CD14-positive monocyte (primary cell): ENCODE measurements at regions not wholly inside any gene's neighbourhood (a gene's known extent, or its start where the extent isn't known, plus 50 kb on each side); places are given as distances from the start of the nearest gene placed in this dataset.

Source experiments
- DNase-seq, 3 donors: peaks; one replicate each; pipeline ENCODE4 v3.0.0-alpha.2; 2011 to 2022
- H2AFZ ChIP-seq: 2 replicates; pipeline ENCODE4 v1.6.0; 2012; ENCODE audit warnings: mild to moderate bottlenecking, low read depth, low read length, inconsistent platforms; ENCODE audit not compliant: insufficient read depth, poor library complexity, severe bottlenecking
- H3K27ac ChIP-seq, 2 donors: 1 replicate in 1 of 2; 2 replicates in 1 of 2; pipeline ENCODE4 v1.5.1; 2012 to 2013; ENCODE audit warnings: low read length in 2 of 2, control low read depth in 1 of 2, inconsistent platforms in 1 of 2, low read depth in 1 of 2, mild to moderate bottlenecking in 1 of 2
- H3K27me3 ChIP-seq, 2 donors: one replicate each; pipeline versions ENCODE4 v1.6.0 to v1.6.1; 2011 to 2013; ENCODE audit warnings: low read length in 2 of 2; ENCODE audit not compliant: control insufficient read depth in 2 of 2, insufficient read depth in 2 of 2
- H3K36me3 ChIP-seq, 2 donors: replicated peaks in 1 of 2; 1 replicate in 1 of 2; 2 replicates in 1 of 2; pipeline versions ENCODE4 v1.5.1 to v1.6.1; 2012 to 2013; ENCODE audit warnings: low read length in 2 of 2, control low read depth in 1 of 2, inconsistent platforms in 1 of 2, mild to moderate bottlenecking in 1 of 2; ENCODE audit not compliant: insufficient read depth in 2 of 2, control insufficient read depth in 1 of 2
- H3K4me1 ChIP-seq, 2 donors: 1 replicate in 1 of 2; 2 replicates in 1 of 2; pipeline versions ENCODE4 v1.5.1 to v1.6.1; 2012 to 2013; ENCODE audit warnings: low read length in 2 of 2, control low read depth in 1 of 2, inconsistent platforms in 1 of 2, mild to moderate bottlenecking in 1 of 2, moderate library complexity in 1 of 2; ENCODE audit not compliant: insufficient read depth in 2 of 2, control insufficient read depth in 1 of 2
- H3K4me2 ChIP-seq: replicated peaks from 2 replicates; pipeline ENCODE3; 2012; ENCODE audit warnings: low read length, moderate library complexity, mild to moderate bottlenecking; ENCODE audit not compliant: poor library complexity, severe bottlenecking; ENCODE audit errors: extremely low read depth
- H3K4me3 ChIP-seq, 3 experiments: fragments of 200-600 bp in 1 of 3; sonication (generic) in 1 of 3; replicated peaks in 1 of 3; 1 replicate in 2 of 3; 2 replicates in 1 of 3; pipeline ENCODE4 v1.5.1; 2011 to 2013; ENCODE audit warnings: low read length in 3 of 3, mild to moderate bottlenecking in 3 of 3, control low read depth in 2 of 3, low read depth in 2 of 3, inconsistent platforms in 1 of 3, moderate library complexity in 1 of 3
- H3K79me2 ChIP-seq: 2 replicates; pipeline ENCODE4 v1.6.0; 2012; ENCODE audit warnings: mild to moderate bottlenecking, control low read depth, inconsistent platforms, low read length, moderate library complexity; ENCODE audit not compliant: insufficient read depth
- H3K9ac ChIP-seq: 2 replicates; pipeline ENCODE4 v1.6.0; 2017; ENCODE audit warnings: low read length, mild to moderate bottlenecking; ENCODE audit not compliant: insufficient read depth, poor library complexity, severe bottlenecking
- H3K9me3 ChIP-seq, 2 donors: replicated peaks in 1 of 2; 1 replicate in 1 of 2; 2 replicates in 1 of 2; pipeline versions ENCODE4 v1.5.1 to v1.6.1; 2012 to 2013; ENCODE audit warnings: low read length in 2 of 2, control low read depth in 1 of 2; ENCODE audit not compliant: control insufficient read depth in 1 of 2, insufficient read depth in 1 of 2
- H4K20me1 ChIP-seq: 2 replicates; pipeline ENCODE4 v1.6.0; 2012; ENCODE audit warnings: mild to moderate bottlenecking, low read length, control low read depth, moderate library complexity; ENCODE audit not compliant: insufficient read depth
- H3K27ac Mint-ChIP-seq, 7 donors: one replicate each; pipeline ENCODE4 v1.8.0; 2020; ENCODE audit warnings: mild to moderate bottlenecking in 7 of 7, mixed read lengths in 7 of 7, moderate library complexity in 6 of 7, inconsistent platforms in 2 of 7
- H3K27me3 Mint-ChIP-seq, 3 donors: one replicate each; pipeline ENCODE4 v1.8.0; 2021 to 2022; ENCODE audit warnings: low read depth in 3 of 3, mild to moderate bottlenecking in 3 of 3, mixed read lengths in 3 of 3, moderate library complexity in 3 of 3, inconsistent platforms in 1 of 3
- H3K36me3 Mint-ChIP-seq, 2 donors: one replicate each; pipeline ENCODE4 v1.8.0; 2020; ENCODE audit warnings: mixed read lengths in 2 of 2, inconsistent platforms in 1 of 2, mild to moderate bottlenecking in 1 of 2
- H3K4me1 Mint-ChIP-seq: one replicate; pipeline ENCODE4 v1.8.0; 2020; ENCODE audit warnings: mild to moderate bottlenecking, mixed read lengths
- H3K4me3 Mint-ChIP-seq, 2 donors: one replicate each; pipeline ENCODE4 v1.8.0; 2020; ENCODE audit warnings: mild to moderate bottlenecking in 2 of 2, mixed read lengths in 2 of 2, moderate library complexity in 1 of 2
- H3K9me3 Mint-ChIP-seq, 7 donors: one replicate each; pipeline ENCODE4 v1.8.0; 2020 to 2022; ENCODE audit warnings: mixed read lengths in 7 of 7, mild to moderate bottlenecking in 6 of 7, moderate library complexity in 6 of 7, inconsistent platforms in 2 of 7
- WGBS: methylation state at CpG from one replicate; pipeline ENCODE4 v1.1.5; 2013; ENCODE audit warnings: missing lambda C conversion rate; ENCODE audit not compliant: insufficient coverage; 5-methylcytosine and 5-hydroxymethylcytosine counted together
- intact Hi-C, 2 donors: fragments of 100-400 bp; cut with micrococcal nuclease; formaldehyde crosslinking; loops; one replicate each; pipeline versions ENCODE4 v1.15.0 to v1.15.1; 2023
- TF ChIP-seq, protein P1 (sequence below): fragments of 200-600 bp; IDR thresholded peaks from one replicate; pipeline ENCODE4 v1.8.0; 2022; ENCODE audit warnings: antibody characterized with exemption, mild to moderate bottlenecking

DNA sequence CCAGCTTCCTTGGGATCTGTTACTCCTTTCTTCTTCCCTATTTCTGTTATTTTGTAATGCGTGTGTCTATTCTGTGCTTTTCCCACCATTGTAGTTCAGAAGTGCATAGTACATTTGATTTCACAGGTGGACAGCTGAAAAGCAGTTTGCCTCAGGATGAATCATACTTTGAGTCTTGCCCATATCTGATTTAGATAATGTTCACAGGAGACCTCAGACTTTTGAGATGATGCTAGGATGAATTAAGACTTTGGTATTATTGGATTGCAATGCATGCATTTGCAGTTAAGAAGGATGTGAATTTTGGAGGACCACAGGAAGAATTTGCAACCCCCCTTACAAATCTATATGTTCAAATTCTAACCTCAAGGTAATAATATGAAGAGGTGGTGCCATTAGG is 769.6 kb downstream of the CDH11 start:
- DNase-seq, result no peak
- H3K36me3 Mint-ChIP-seq, result no peaks in the 10 kb centered on the region
- no peak overlapping the region for H3K4me3 Mint-ChIP-seq
- no peak overlapping the region for H3K27ac Mint-ChIP-seq
- Histone ChIP-seq H3K4me3 (no peak overlapping the region), H3K9ac (no peak overlapping the region), H4K20me1 (no peaks in the 10 kb centered on the region), H3K79me2 (no peaks in the 10 kb centered on the region), H3K27me3 (no peaks in the 10 kb centered on the region), H3K36me3 (no peaks in the 10 kb centered on the region), H2AFZ (no peak overlapping the region), H3K27ac (no peak overlapping the region), H3K4me2 (no peak overlapping the region), H3K4me1 (no peaks in the 10 kb centered on the region), H3K9me3 (peaks cover 0 to 3% of the 10 kb centered on the region in 2 donors)
- peaks cover 0 to 2% (median 0%) of the 10 kb centered on the region in 3 donors for H3K27me3 Mint-ChIP-seq
- peaks cover 0 to 3% (median 2%) of the 10 kb centered on the region in 7 donors for H3K9me3 Mint-ChIP-seq
- intact Hi-C loops, result no loop called here
- H3K4me1 Mint-ChIP-seq, result no peaks in the 10 kb centered on the region
- no CpG with 5 or more reads among the region's 1 CpG for WGBS
- TF ChIP-seq, protein P1, sequence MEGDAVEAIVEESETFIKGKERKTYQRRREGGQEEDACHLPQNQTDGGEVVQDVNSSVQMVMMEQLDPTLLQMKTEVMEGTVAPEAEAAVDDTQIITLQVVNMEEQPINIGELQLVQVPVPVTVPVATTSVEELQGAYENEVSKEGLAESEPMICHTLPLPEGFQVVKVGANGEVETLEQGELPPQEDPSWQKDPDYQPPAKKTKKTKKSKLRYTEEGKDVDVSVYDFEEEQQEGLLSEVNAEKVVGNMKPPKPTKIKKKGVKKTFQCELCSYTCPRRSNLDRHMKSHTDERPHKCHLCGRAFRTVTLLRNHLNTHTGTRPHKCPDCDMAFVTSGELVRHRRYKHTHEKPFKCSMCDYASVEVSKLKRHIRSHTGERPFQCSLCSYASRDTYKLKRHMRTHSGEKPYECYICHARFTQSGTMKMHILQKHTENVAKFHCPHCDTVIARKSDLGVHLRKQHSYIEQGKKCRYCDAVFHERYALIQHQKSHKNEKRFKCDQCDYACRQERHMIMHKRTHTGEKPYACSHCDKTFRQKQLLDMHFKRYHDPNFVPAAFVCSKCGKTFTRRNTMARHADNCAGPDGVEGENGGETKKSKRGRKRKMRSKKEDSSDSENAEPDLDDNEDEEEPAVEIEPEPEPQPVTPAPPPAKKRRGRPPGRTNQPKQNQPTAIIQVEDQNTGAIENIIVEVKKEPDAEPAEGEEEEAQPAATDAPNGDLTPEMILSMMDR, result no peak

DNA sequence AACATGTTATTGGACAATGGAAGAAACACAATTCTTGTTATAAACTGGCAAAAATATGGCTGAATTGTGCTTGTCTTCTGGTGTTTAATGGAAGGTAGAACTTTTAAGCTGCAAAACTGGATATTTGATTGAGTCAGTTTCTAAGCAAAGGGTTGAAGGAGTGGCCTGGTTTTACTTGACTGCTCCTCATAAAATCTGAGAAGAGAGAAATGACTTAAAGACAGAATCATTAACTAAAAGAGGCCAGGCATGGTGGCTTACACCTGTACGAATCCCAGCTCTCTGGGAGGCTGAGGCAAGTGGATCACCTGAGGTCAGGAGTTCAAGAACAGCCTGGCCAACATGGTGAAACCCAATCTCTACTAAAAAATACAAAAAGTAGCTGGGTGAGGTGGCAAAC is 770.7 kb downstream of the CDH11 start:
- no peak for DNase-seq
- Histone ChIP-seq H3K9ac (no peak overlapping the region), H3K79me2 (no peaks in the 10 kb centered on the region), H3K4me3 (no peak overlapping the region), H4K20me1 (no peaks in the 10 kb centered on the region), H3K4me2 (no peak overlapping the region), H3K4me1 (no peaks in the 10 kb centered on the region), H3K27me3 (no peaks in the 10 kb centered on the region), H3K9me3 (peaks cover 0 to 3% of the 10 kb centered on the region in 2 donors), H3K27ac (no peak overlapping the region), H2AFZ (no peak overlapping the region), H3K36me3 (no peaks in the 10 kb centered on the region)
- Mint-ChIP-seq H3K36me3 (no peaks in the 10 kb centered on the region), H3K4me1 (no peaks in the 10 kb centered on the region), H3K27me3 (peaks cover 0 to 2% (median 0%) of the 10 kb centered on the region in 3 donors), H3K4me3 (no peak overlapping the region), H3K27ac (no peak overlapping the region), H3K9me3 (peaks cover 0 to 3% (median 2%) of the 10 kb centered on the region in 7 donors)
- WGBS, result no CpG with 5 or more reads among the region's 1 CpG
- intact Hi-C loops, result no loop called here
- TF ChIP-seq, protein P1, result no peak
